Heart left ventricle (tissue), 16 donors: ENCODE measurements at regions not wholly inside any gene's neighbourhood (a gene's known extent, or its start where the extent isn't known, plus 50 kb on each side); places are given as distances from the start of the nearest gene placed in this dataset.

Source experiments
- ATAC-seq, 4 donors: fragments of 200-7000 bp; cut with Tn5 transposase; one replicate each; pipeline ENCODE4 v1.9.1; 2020 to 2022; ENCODE audit warnings: moderate library complexity in 4 of 4, mild to moderate bottlenecking in 3 of 4, moderate number of reproducible peaks in 1 of 4
- DNase-seq, 5 donors: peaks; one replicate each; pipeline ENCODE4 v3.0.0-alpha.2; 2020
- H3K27ac ChIP-seq, 12 donors: fragments of 200-600 bp; sonication (generic) in 4 of 12; one replicate each; pipeline versions ENCODE4 v1.5.0 to v1.8.0; 2016 to 2022; ENCODE audit warnings: mild to moderate bottlenecking in 2 of 12
- H3K27me3 ChIP-seq, 9 donors: fragments of 200-600 bp; sonication (generic) in 2 of 9; one replicate each; pipeline versions ENCODE4 v1.5.1 to v1.8.0; 2016 to 2022; ENCODE audit warnings: mild to moderate bottlenecking in 3 of 9
- H3K36me3 ChIP-seq, 9 donors: fragments of 200-600 bp; sonication (generic) in 2 of 9; one replicate each; pipeline versions ENCODE4 v1.5.0 to v1.8.0; 2018 to 2022; ENCODE audit warnings: mild to moderate bottlenecking in 2 of 9
- H3K4me1 ChIP-seq, 12 donors: fragments of 200-600 bp; sonication (generic) in 4 of 12; one replicate each; pipeline versions ENCODE4 v1.5.0 to v1.8.0; 2016 to 2022; ENCODE audit warnings: mild to moderate bottlenecking in 3 of 12
- H3K4me3 ChIP-seq, 12 donors: fragments of 200-600 bp; sonication (generic) in 4 of 12; one replicate each; pipeline versions ENCODE4 v1.5.0 to v1.8.0; 2017 to 2022; ENCODE audit warnings: mild to moderate bottlenecking in 9 of 12, moderate library complexity in 4 of 12
- H3K9me3 ChIP-seq, 12 donors: fragments of 200-600 bp; sonication (generic) in 4 of 12; one replicate each; pipeline versions ENCODE4 v1.5.0 to v1.8.0; 2016 to 2022; ENCODE audit warnings: mild to moderate bottlenecking in 1 of 12
- POLR2A ChIP-seq, 2 donors: fragments of 450-650 bp; IDR thresholded peaks; one replicate each; pipeline ENCODE4 v1.6.1; 2017; ENCODE audit warnings: antibody characterized with exemption in 2 of 2, mild to moderate bottlenecking in 2 of 2, moderate library complexity in 2 of 2
- WGBS, 4 donors: extraction: QIAGEN DNeasy Blood & Tissue Kit in 2 of 4; methylation state at CpG; one replicate each; pipeline versions ENCODE4 v1.1.5 to v1.1.7; 2013 to 2018; 5-methylcytosine and 5-hydroxymethylcytosine counted together
- intact Hi-C, 10 donors: fragments of 100-400 bp; cut with DNase I; formaldehyde crosslinking; loops; one replicate each; pipeline versions ENCODE4 v1.11.1 to v1.14.2; 2022
- TF ChIP-seq, protein P1 (sequence below), 12 donors: fragments of 200-600 bp; sonication (generic) in 4 of 12; IDR thresholded peaks; one replicate each; pipeline versions ENCODE4 v1.5.0 to v1.8.0; 2018 to 2022; ENCODE audit warnings: antibody characterized with exemption in 12 of 12, mild to moderate bottlenecking in 5 of 12
- donor health status: ischemic (EF 13 %, LVEDD 7.1; RV severe dilation, severe dysfunction).
- donor health status: healthy with polysubstance abuse.
- donor health status: DM: no; HTN: yes; CAD: no.
- donor health status: DM: no; HTN: no; CAD: no.
- donor health status: ischemic (EF 25% LVEDD 6.9; RV normal size, moderate dysfunction).
- donor health status: ischemic (EF 25% LVEDD 5.7; RV mildly dilated, moderate dysfunction).
- donor health status: healthy.
- donor health status: DM: yes; HTN: yes; CAD: no.
- donor health status: ischemic (EF 35%, LVEDD 5.7; RV mildly dilated, moderate dysfunction).
- donor health status: nonischemic (EF 11% LVEDD 7.7; RV severe dilation, severe dysfunction).
- donor health status: DM: yes; HTN: yes; CAD: no.
- donor health status: PGD.
- donor health status: ischemic (EF 29% LVEDD 5.4; RV normal size, mild dysfunction).
- donor health status: nonischemic (EF 23%, LVEDD 6.1; RV moderate dilation, normal function).

DNA sequence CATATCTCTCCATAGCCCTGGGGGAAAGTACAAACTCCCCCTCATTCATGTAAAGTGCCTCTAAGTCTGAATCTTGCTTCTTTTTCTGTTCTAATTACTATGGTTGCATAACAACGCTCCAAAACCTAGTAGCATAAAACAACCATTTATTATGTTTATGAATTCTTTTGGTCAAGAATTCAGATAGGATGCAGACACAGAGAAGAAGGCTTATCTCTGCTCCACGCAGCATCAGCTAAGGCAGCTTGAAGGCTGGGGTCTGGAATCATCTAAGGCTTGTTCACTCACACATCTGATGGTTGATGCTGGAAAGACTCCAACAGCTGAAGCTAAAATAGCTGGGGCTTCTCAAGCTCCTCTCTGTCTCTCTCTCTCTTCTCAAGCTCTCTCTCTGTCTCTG is 564.5 kb downstream of the ZNF674 start:
- WGBS, 4 donors, result 43 to 53% (median 46%) methylated on average over 2 of the region's 2 CpGs

DNA sequence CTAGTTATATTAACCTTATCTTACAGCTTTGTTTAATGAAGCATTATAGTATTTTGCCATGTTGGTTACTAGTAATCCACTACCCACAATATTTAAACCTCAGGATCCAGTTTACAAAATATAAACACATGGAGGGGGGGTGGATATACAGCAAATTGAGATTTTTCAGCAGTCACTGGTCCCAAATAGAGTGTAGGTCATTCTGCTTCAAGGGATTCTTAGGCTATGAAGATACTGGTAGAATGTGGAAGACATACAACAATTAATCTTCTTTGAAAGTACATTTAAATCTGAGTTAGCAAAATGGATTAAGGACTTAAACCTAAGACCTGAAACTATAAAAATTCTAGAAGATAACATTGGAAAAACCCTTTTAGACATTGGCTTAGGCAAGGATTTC is 569.6 kb downstream of the ZNF674 start:
- ATAC-seq, result no peak
- no peak for DNase-seq
- H3K9me3 ChIP-seq, result no peaks in the 10 kb centered on the region
- no peak overlapping the region for H3K4me3 ChIP-seq
- no peaks in the 10 kb centered on the region for H3K4me1 ChIP-seq
- no peaks in the 10 kb centered on the region for H3K36me3 ChIP-seq
- H3K27me3 ChIP-seq, result peaks cover 0 to 6% (median 0%) of the 10 kb centered on the region in 9 donors
- no peak for TF ChIP-seq POLR2A (IDR thresholded peaks at IDR 0.05)
- TF ChIP-seq, protein P1, sequence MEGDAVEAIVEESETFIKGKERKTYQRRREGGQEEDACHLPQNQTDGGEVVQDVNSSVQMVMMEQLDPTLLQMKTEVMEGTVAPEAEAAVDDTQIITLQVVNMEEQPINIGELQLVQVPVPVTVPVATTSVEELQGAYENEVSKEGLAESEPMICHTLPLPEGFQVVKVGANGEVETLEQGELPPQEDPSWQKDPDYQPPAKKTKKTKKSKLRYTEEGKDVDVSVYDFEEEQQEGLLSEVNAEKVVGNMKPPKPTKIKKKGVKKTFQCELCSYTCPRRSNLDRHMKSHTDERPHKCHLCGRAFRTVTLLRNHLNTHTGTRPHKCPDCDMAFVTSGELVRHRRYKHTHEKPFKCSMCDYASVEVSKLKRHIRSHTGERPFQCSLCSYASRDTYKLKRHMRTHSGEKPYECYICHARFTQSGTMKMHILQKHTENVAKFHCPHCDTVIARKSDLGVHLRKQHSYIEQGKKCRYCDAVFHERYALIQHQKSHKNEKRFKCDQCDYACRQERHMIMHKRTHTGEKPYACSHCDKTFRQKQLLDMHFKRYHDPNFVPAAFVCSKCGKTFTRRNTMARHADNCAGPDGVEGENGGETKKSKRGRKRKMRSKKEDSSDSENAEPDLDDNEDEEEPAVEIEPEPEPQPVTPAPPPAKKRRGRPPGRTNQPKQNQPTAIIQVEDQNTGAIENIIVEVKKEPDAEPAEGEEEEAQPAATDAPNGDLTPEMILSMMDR (IDR thresholded peaks at IDR 0.05), result no peak
- intact Hi-C loops, result no loop called here
- no peak overlapping the region for H3K27ac ChIP-seq

More for the DNA sequence above, 564.5 kb downstream of the ZNF674 start:
- peaks cover 0 to 14% (median 0%) of the 10 kb centered on the region in 12 donors for H3K9me3 ChIP-seq
- H3K4me3 ChIP-seq, result no peak overlapping the region
- H3K27ac ChIP-seq, result no peak overlapping the region
- no peak for ATAC-seq
- intact Hi-C loops, result no loop called here
- no peak for DNase-seq
- no peak for TF ChIP-seq POLR2A (IDR thresholded peaks at IDR 0.05)
- TF ChIP-seq, protein P1 (IDR thresholded peaks at IDR 0.05), result no peak
- H3K36me3 ChIP-seq, result no peaks in the 10 kb centered on the region
- H3K27me3 ChIP-seq, result peaks cover 0 to 7% (median 0%) of the 10 kb centered on the region in 9 donors
- no peaks in the 10 kb centered on the region for H3K4me1 ChIP-seq

DNA sequence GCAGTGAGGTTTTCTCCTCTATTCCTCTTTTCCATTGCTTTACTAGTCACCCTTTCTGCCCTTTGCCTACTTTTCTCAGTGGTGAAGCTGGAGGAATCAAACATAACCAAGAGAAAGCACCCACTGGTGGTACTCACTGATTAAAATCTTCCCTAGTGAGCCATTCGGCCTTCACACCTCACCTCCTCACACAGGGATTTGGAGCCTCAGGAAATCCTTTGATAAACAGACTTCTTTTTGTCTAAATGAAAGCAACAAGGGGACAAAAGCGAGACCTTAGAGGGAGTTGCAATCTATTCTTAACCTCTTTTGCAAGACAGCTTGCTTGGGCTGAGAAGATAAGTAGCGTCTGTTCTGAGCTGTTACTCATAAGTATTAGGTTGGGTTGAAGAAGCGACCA is 572.6 kb downstream of the ZNF674 start:
- Histone ChIP-seq H3K27me3 (peaks cover 0 to 6% (median 0%) of the 10 kb centered on the region in 9 donors), H3K27ac (no peak overlapping the region), H3K4me1 (no peaks in the 10 kb centered on the region), H3K9me3 (no peaks in the 10 kb centered on the region), H3K4me3 (no peak overlapping the region), H3K36me3 (no peaks in the 10 kb centered on the region)
- DNase-seq, result no peak
- intact Hi-C loops, result no loop called here
- ATAC-seq, result no peak
- 50 to 68% (median 57%) methylated on average over 4 of the region's 4 CpGs for WGBS, 4 donors
- TF ChIP-seq, protein P1 (IDR thresholded peaks at IDR 0.05), result no peak
- TF ChIP-seq POLR2A (IDR thresholded peaks at IDR 0.05), result no peak

DNA sequence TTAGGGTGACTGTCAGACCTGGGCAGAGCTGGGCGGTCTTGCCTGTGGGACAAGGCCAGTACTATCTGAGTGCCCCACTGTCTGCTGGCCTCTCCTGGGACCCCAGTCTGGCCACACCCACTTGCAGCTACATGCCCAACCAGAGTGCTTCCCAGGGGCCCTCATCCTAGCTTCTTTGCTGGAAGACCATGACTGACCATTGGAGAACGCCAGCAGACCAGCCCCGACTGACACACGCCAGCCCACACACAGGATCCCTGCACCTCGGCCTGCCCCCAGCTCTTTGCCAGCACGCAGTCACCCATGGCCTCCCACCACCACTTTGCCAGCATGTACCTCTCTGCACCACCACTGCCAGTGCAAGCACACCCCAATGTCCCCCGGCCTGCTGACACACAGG is 585.7 kb downstream of the ZNF674 start:
- intact Hi-C loops, result no loop called here
- TF ChIP-seq POLR2A (IDR thresholded peaks at IDR 0.05), result no peak
- TF ChIP-seq, protein P1 (IDR thresholded peaks at IDR 0.05), result no peak

More for the DNA sequence above, 585.7 kb downstream of the ZNF674 start:
- DNase-seq (no peak), ATAC-seq (no peak)
- no peaks in the 10 kb centered on the region for H3K36me3 ChIP-seq
- 74 to 93% (median 84%) methylated on average over 6 to 7 of the region's 7 CpGs for WGBS, 4 donors
- no peak overlapping the region for H3K27ac ChIP-seq
- no peaks in the 10 kb centered on the region for H3K4me1 ChIP-seq
- peaks cover 0 to 7% (median 0%) of the 10 kb centered on the region in 12 donors for H3K9me3 ChIP-seq
- no peak overlapping the region for H3K4me3 ChIP-seq
- peaks cover 0 to 18% (median 0%) of the 10 kb centered on the region in 9 donors for H3K27me3 ChIP-seq
